Stimulated activated CD8-positive, alpha-beta memory T cell treated with anti-CD3 and anti-CD28 coated beads, Interleukin-7, amount 100 ng/mL, for 48 hours (primary cell): ENCODE measurements at regions not wholly inside any gene's neighbourhood (a gene's known extent, or its start where the extent isn't known, plus 50 kb on each side); places are given as distances from the start of the nearest gene placed in this dataset.
"Not testable (repeated sequence)": the region's sequence is repeated elsewhere in the genome, so short reads cannot be mapped to it uniquely, and the experiment has no call there.

Experiments used
- DNase-seq, 2 donors: peaks; one replicate each; pipeline ENCODE4 v3.0.0-alpha.2; 2020; ENCODE audit warnings: low read depth in 1 of 2; ENCODE audit errors: extremely low read depth in 1 of 2

- not testable (repeated sequence) for DNase-seq
These were observed 84.7 kb downstream of the OR2B2 start for GRCh38 chr6:27827477-27827876.

- not testable (repeated sequence) for DNase-seq
These were observed 85.6 kb downstream of the OR2B2 start for GRCh38 chr6:27826612-27826985.

GRCh38 chr6:27825848-27826611 lies 86.2 kb downstream of the OR2B2 start:
- DNase-seq: not testable (repeated sequence)

- DNase-seq: no peak
These were observed 87.0 kb downstream of the OR2B2 start for GRCh38 chr6:27825025-27825793.

- not testable (repeated sequence) for DNase-seq
These were observed 87.8 kb downstream of the OR2B2 start for GRCh38 chr6:27824211-27825024.

GRCh38 chr6:27823714-27824210 lies 88.4 kb downstream of the OR2B2 start:
- not testable (repeated sequence) for DNase-seq

GRCh38 chr6:27816906-27817305 lies 95.3 kb downstream of the OR2B2 start:
- DNase-seq: no peak

- DNase-seq: peak in 1 of 2 donors; percentile 67
These were observed 97.4 kb downstream of the OR2B2 start for GRCh38 chr6:27814665-27815424.

GRCh38 chr6:27814415-27814664 lies 97.9 kb downstream of the OR2B2 start:
- DNase-seq: not testable (repeated sequence)

- no peak for DNase-seq
These were observed 99.2 kb downstream of the OR2B2 start for GRCh38 chr6:27812805-27813492.

GRCh38 chr6:27812078-27812804 lies 100.0 kb downstream of the OR2B2 start:
- DNase-seq: no peak

- DNase-seq: no peak
These were observed 100.8 kb downstream of the OR2B2 start for GRCh38 chr6:27811451-27811772.

GRCh38 chr6:27810768-27811450 lies 101.3 kb downstream of the OR2B2 start:
- no peak for DNase-seq

GRCh38 chr6:27809939-27810767 lies 102.0 kb downstream of the OR2B2 start:
- DNase-seq: peak in 1 of 2 donors; percentile 59

GRCh38 chr6:27809067-27809938 lies 102.9 kb downstream of the OR2B2 start:
- no peak for DNase-seq

- not testable (repeated sequence) for DNase-seq
These were observed 103.7 kb downstream of the OR2B2 start for GRCh38 chr6:27808242-27809066.
